GM06990 (cell line): ENCODE measurements at regions not wholly inside any gene's neighbourhood (a gene's known extent, or its start where the extent isn't known, plus 50 kb on each side); places are given as distances from the start of the nearest gene placed in this dataset.

Source experiments
- DNase-seq: peaks from one replicate; pipeline ENCODE4 v3.0.0-alpha.2; 2011; ENCODE audit not compliant: insufficient read length; ENCODE audit errors: extremely low read depth
- H3K27me3 ChIP-seq: replicated peaks from 2 replicates; pipeline ENCODE4 v1.6.0; 2011; ENCODE audit warnings: low read length; ENCODE audit not compliant: control insufficient read depth, insufficient read depth
- H3K36me3 ChIP-seq: 2 replicates; pipeline ENCODE4 v1.5.1; 2011; ENCODE audit warnings: low read length; ENCODE audit not compliant: control insufficient read depth, insufficient read depth
- H3K4me3 ChIP-seq: replicated peaks from 2 replicates; pipeline ENCODE4 v1.5.1; 2011; ENCODE audit warnings: low read depth, mild to moderate bottlenecking, control low read depth, low read length
- CTCF ChIP-seq: IDR thresholded peaks from 2 replicates; pipeline ENCODE4 v1.5.1; 2011; ENCODE audit warnings: low read length, control low read depth, mild to moderate bottlenecking, inconsistent platforms; ENCODE audit not compliant: insufficient read depth, poor library complexity, severe bottlenecking

- H3K27me3 ChIP-seq, result no peaks in the 10 kb centered on the region
- TF ChIP-seq CTCF, result no peak
Observed at GRCh38 chr2:61713457-61713856, 140.4 kb downstream of the FAM161A start.

GRCh38 chr2:61712060-61712459, 141.8 kb downstream of the FAM161A start:
- DNase-seq, result no peak
- Histone ChIP-seq H3K27me3 (no peaks in the 10 kb centered on the region), H3K4me3 (no peak overlapping the region), H3K36me3 (no peaks in the 10 kb centered on the region)
- no peak for TF ChIP-seq CTCF

More at GRCh38 chr2:61713457-61713856, 140.4 kb downstream of the FAM161A start:
- no peak for DNase-seq
- Histone ChIP-seq H3K4me3 (no peak overlapping the region), H3K36me3 (no peaks in the 10 kb centered on the region)

- Histone ChIP-seq H3K27me3 (no peaks in the 10 kb centered on the region), H3K4me3 (no peak overlapping the region), H3K36me3 (no peaks in the 10 kb centered on the region)
- TF ChIP-seq CTCF, result no peak
- DNase-seq, result no peak
Observed at GRCh38 chr2:61710711-61711110, 143.1 kb downstream of the FAM161A start.

- no peak for TF ChIP-seq CTCF
- peak; percentile 74 for DNase-seq
- H3K27me3 ChIP-seq, result no peaks in the 10 kb centered on the region
- H3K4me3 ChIP-seq, result no peak overlapping the region; the same call in 1 of the 2 replicates
- H3K36me3 ChIP-seq, result no peaks in the 10 kb centered on the region
Observed at GRCh38 chr2:61707984-61708852, 145.6 kb downstream of the FAM161A start.

- Histone ChIP-seq H3K27me3 (no peaks in the 10 kb centered on the region), H3K36me3 (no peaks in the 10 kb centered on the region), H3K4me3 (no peak overlapping the region)
- no peak for DNase-seq
- no peak for TF ChIP-seq CTCF
Observed at GRCh38 chr2:61705625-61706024, 148.2 kb downstream of the FAM161A start.

- no peaks in the 10 kb centered on the region for H3K27me3 ChIP-seq
- no peak for DNase-seq
- no peaks in the 10 kb centered on the region for H3K36me3 ChIP-seq
- TF ChIP-seq CTCF, result no peak
- H3K4me3 ChIP-seq, result no peak overlapping the region
Observed at GRCh38 chr2:61704364-61704763, 149.5 kb downstream of the FAM161A start.
